K562 (cell line): ENCODE measurements at regions not wholly inside any gene's neighbourhood (a gene's known extent, or its start where the extent isn't known, plus 50 kb on each side); places are given as distances from the start of the nearest gene placed in this dataset.

Experiments
- NFE2 ChIP-seq: IDR thresholded peaks from 2 replicates; pipeline ENCODE4 v1.6.1; 2014; ENCODE audit warnings: antibody characterized with exemption, low read depth
- NFYB ChIP-seq: IDR thresholded peaks from 2 replicates; pipeline ENCODE4 v1.6.1; 2011; ENCODE audit warnings: mild to moderate bottlenecking, moderate library complexity; ENCODE audit not compliant: insufficient read length; ENCODE audit errors: extremely low read depth
- REST ChIP-seq, 2 experiments: fragments of 450-650 bp; formaldehyde crosslinking in 1 of 2; IDR thresholded peaks; 2 replicates each; pipeline versions ENCODE4 v1.4.0 to v1.6.1; 2014 to 2020; ENCODE audit warnings: mild to moderate bottlenecking in 2 of 2, borderline replicate concordance in 1 of 2, low read depth in 1 of 2
- SNRNP70 ChIP-seq: fragments of 200-400 bp; formaldehyde crosslinking; optimal IDR thresholded peaks from 2 replicates; pipeline ENCODE3; 2017; ENCODE audit warnings: low read depth, low read length

DNA sequence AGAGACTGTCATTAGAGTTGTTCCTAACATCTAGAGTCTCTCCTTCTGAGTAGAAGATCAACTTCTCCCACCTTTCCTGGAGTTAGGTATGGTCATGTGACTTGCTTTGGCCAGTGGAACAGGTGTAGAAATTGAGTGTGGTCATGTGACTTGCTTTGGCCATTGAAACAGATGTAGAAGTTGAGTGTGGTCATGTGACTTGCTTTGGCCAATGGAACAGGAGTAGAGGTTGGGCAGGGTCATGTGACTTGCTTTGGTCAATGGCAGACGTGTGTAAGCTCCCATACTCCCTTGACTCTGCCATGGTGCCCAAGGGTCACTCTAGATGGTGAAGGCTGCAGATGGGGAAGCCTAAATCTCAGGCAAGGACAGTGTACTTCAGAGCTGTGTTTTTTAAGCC lies 306.0 kb downstream of the NPHP4 start (continued):
- TF ChIP-seq REST (IDR thresholded peaks at IDR 0.05; ENCODE audit: borderline replicate concordance) (0 out of 2 replicates have a peak, but pooled peaks have one; percentile 18), REST (CRISPR knock-in tag; IDR thresholded peaks at IDR 0.05; ENCODE audit: low read depth) (no peak), NFE2 (no peak), NFYB (peak; percentile 12), SNRNP70 (no peak)
- TF ChIP-seq, all 486 proteins: peak for 9
